ENCODE measurements at regions not wholly inside any gene's neighbourhood (a gene's known extent, or its start where the extent isn't known, plus 50 kb on each side); places are given as distances from the start of the nearest gene placed in this dataset.

GRCh38 chr2:16197504-16198147, 257.3 kb downstream of the MYCN start:
- DNase-seq (ENCODE audit: low read depth), result no peak
- no peak for TF ChIP-seq CTCF (IDR thresholded peaks at IDR 0.05; ENCODE audit: insufficient read depth, low read depth, low read length, missing control alignments)
- no peak overlapping the region for H3K4me3 ChIP-seq (ENCODE audit: low read length)

GRCh38 chr2:16196687-16197503, 256.5 kb downstream of the MYCN start:
- no peak for DNase-seq (ENCODE audit: low read depth)
- H3K4me3 ChIP-seq (ENCODE audit: low read length), result no peak overlapping the region
- no peak for TF ChIP-seq CTCF (IDR thresholded peaks at IDR 0.05; ENCODE audit: insufficient read depth, low read depth, low read length, missing control alignments)

- no peak for DNase-seq (ENCODE audit: low read depth)
- no peak for TF ChIP-seq CTCF (IDR thresholded peaks at IDR 0.05; ENCODE audit: insufficient read depth, low read depth, low read length, missing control alignments)
- no peak overlapping the region for H3K4me3 ChIP-seq (ENCODE audit: low read length)
Measured at GRCh38 chr2:16195681-16196070, 255.3 kb downstream of the MYCN start.

- no peak overlapping the region for H3K4me3 ChIP-seq (ENCODE audit: low read length)
- DNase-seq (ENCODE audit: low read depth), result no peak
- no peak for TF ChIP-seq CTCF (IDR thresholded peaks at IDR 0.05; ENCODE audit: insufficient read depth, low read depth, low read length, missing control alignments)
Measured at GRCh38 chr2:16194931-16195680, 254.8 kb downstream of the MYCN start.

- no peak for TF ChIP-seq CTCF (IDR thresholded peaks at IDR 0.05; ENCODE audit: insufficient read depth, low read depth, low read length, missing control alignments)
- H3K4me3 ChIP-seq (ENCODE audit: low read length), result no peak overlapping the region
- DNase-seq (ENCODE audit: low read depth), result no peak
Measured at GRCh38 chr2:16194530-16194929, 254.2 kb downstream of the MYCN start.

GRCh38 chr2:16194096-16194390, 253.7 kb downstream of the MYCN start:
- no peak overlapping the region for H3K4me3 ChIP-seq (ENCODE audit: low read length)
- DNase-seq (ENCODE audit: low read depth), result no peak
- TF ChIP-seq CTCF (IDR thresholded peaks at IDR 0.05; ENCODE audit: insufficient read depth, low read depth, low read length, missing control alignments), result no peak

Data from epithelial cell of esophagus (primary cell).